ENCODE measurements at regions not wholly inside any gene's neighbourhood (a gene's known extent, or its start where the extent isn't known, plus 50 kb on each side); places are given as distances from the start of the nearest gene placed in this dataset.

DNA sequence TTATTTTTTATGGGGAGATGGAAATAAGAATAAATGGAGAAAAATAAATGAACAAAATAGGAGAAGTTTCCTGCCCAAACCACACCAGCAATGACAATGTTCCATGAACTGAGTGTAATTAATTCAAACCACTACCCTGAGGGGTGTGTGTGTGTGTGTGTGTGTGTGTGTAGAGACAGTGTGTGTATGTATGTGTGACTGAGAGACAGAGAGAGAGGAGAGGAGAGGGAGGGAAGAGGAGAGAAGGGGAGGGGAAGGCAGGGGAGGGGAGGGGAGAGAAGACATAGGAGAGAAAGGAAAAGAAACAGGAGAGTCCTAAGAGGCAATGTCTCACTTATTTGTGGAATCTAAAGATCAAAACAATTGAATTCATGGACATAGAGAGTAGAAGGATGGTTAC, 65.0 kb upstream of the POU2AF1 start:
- no peak for DNase-seq

GRCh38 chr11:111443640-111444039, 64.6 kb upstream of the POU2AF1 start:
- DNase-seq, result no peak

DNA sequence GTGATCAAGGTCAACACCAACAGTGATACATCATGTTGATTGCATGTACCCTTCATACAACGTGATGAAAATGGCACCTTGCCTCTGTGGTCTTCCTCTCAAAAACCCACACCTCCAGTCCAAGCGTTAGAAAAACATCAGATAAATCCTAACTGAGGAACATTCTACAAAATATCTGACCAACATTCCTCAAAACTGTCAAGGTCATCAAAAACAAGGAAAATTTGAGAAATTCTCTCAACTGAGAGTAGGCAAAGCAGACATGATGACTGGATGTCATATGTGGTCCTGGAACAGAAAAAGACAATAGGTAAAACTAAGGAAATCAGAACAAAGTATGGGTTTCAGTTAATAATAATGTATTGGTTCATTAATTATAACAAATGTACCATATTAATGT, 64.0 kb upstream of the POU2AF1 start:
- DNase-seq, result no peak

- no peak for DNase-seq
These were observed 62.4 kb upstream of the POU2AF1 start for GRCh38 chr11:111441443-111441842.

- DNase-seq, result no peak
These were observed 61.5 kb upstream of the POU2AF1 start for GRCh38 chr11:111440416-111441205.

DNA sequence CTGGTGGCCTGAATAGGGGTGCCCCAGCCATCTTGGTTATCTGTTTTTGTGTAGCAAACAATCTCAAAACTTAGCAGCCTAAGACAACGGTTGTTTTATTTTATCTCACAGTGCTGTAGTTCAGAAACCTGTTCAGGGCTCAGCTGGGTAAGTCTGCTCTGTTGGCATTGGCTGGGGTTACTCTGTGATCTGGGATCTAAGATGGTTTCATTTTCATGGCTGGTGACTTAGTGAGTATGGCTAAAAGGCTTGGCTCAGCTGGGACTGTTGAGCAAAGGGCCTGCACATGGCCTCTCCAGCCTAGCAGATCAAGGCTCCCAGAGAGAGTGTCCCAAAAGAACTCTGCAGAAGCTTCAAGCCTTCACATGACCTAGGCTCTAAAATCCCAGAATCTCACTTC, 60.8 kb upstream of the POU2AF1 start:
- DNase-seq, result no peak

DNA sequence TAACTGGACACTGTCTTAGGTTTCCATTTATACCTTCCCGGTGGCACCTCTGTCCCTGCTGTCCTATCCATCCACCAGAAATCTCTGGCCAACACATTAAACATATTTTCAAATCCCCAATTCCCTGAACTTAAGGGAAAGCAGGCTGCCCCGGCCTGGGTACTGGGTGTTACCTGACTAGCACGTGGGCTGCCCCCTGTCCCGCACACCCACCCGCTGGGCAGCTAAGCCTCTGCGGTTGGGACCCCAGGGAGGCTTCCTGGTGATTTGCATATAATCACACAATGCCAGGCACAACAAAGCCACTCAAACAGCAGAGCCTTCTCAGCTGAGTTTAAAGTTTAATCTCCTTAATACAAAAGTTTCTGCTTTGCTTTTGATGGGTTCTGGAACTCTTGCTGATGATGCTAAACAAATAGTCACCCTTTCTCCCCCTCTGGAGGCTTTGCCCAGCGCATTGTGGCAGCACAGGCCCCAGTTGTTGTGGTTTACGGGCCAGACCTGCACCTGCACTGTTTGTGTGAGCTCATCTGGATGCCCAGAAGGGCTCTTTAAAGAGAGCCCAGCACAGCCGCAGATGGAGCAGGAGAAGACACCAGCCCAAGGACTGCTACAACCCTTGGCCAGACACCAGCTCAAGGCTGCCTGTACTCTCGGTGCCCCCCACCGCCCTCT, 59.9 kb upstream of the POU2AF1 start:
- no peak for DNase-seq

DNA sequence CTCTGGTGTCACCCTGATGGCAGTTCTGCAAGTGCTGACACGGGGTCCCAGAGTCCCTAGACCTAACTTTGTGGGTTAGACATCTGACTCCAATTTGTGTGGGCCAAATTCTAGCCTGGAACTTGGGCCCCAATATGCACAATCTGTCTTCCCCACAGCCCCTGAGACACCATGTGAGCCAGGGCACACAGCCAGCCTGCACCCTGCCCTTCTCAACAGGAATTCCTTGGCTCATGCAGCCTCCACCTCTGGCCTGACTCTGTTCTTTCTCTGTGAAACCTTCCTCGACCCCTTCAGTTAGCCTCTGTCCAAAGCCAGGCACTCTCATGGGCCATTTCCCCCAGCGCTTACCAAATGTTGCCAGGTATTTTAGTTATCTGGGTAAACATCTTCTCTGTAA, 59.1 kb upstream of the POU2AF1 start:
- DNase-seq, result no peak

GRCh38 chr11:111435046-111435698, 56.1 kb upstream of the POU2AF1 start:
- DNase-seq, result no peak

- DNase-seq, result peak in 1 of 56 donors; percentile 9
These were observed 50.0 kb upstream of the POU2AF1 start for GRCh38 chr11:111429066-111429506.
